Thyroid gland (tissue), 4 donors: ENCODE measurements at regions not wholly inside any gene's neighbourhood (a gene's known extent, or its start where the extent isn't known, plus 50 kb on each side); places are given as distances from the start of the nearest gene placed in this dataset.

Experiments
- DNase-seq, 2 donors: peaks; one replicate each; pipeline ENCODE4 v3.0.0-alpha.2; 2019
- H3K27ac ChIP-seq, 3 donors: fragments of 200-600 bp; sonication (generic); 1 replicate in 2 of 3; 2 replicates in 1 of 3; pipeline ENCODE4 v1.5.1; 2016 to 2019; ENCODE audit warnings: mild to moderate bottlenecking in 1 of 3, moderate library complexity in 1 of 3
- H3K27me3 ChIP-seq: fragments of 200-600 bp; sonication (generic); one replicate; pipeline ENCODE4 v1.5.1; 2019
- H3K36me3 ChIP-seq, 2 donors: fragments of 200-600 bp; sonication (generic); one replicate each; pipeline ENCODE4 v1.5.1; 2016 to 2019
- H3K4me1 ChIP-seq, 2 donors: fragments of 200-600 bp; sonication (generic); one replicate each; pipeline ENCODE4 v1.5.1; 2017 to 2019
- H3K4me3 ChIP-seq, 3 donors: fragments of 200-600 bp; sonication (generic); replicated peaks in 1 of 3; 1 replicate in 2 of 3; 2 replicates in 1 of 3; pipeline ENCODE4 v1.5.1; 2016; ENCODE audit warnings: mild to moderate bottlenecking in 1 of 3
- H3K9me3 ChIP-seq: fragments of 200-600 bp; sonication (generic); one replicate; pipeline ENCODE4 v1.5.1; 2017
- POLR2A ChIP-seq, 2 donors: fragments of 450-650 bp; IDR thresholded peaks; one replicate each; pipeline ENCODE4 v1.6.1; 2017; ENCODE audit warnings: antibody characterized with exemption in 2 of 2, mild to moderate bottlenecking in 2 of 2, moderate library complexity in 1 of 2
- WGBS, 2 donors: methylation state at CpG; one replicate each; pipeline ENCODE4 v1.1.5; 2017; 5-methylcytosine and 5-hydroxymethylcytosine counted together
- intact Hi-C: fragments of 100-400 bp; cut with DNase I; formaldehyde crosslinking; loops from one replicate; pipeline ENCODE4 v1.15.1; 2023
- TF ChIP-seq, protein P1 (sequence below), 6 experiments: fragments of 200-600 bp in 3 of 6; fragments of 450-650 bp in 3 of 6; sonication (generic) in 3 of 6; IDR thresholded peaks; one replicate each; pipeline ENCODE4 v1.5.1; 2016 to 2019; ENCODE audit warnings: antibody characterized with exemption in 6 of 6, mild to moderate bottlenecking in 2 of 6, inconsistent platforms in 1 of 6, moderate library complexity in 1 of 6

DNA sequence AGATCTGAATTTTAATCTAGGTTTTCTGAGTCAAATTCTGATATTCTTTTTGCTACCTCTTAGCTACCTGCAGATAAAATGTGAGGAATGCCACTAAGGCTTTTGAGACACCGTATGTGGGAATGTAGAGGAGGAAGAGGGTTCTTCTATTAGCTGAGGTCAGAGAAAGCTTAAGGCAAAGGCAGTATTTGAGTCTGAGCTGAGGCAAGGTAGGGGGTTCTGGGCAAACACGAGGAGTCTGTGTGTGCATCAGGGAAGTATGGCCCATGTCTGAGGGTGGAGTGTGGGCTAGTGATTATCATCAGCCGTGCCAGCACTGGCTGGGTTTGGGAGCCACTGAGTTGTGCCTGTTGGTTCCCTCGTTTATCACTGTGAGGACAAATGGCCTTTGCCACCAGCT lies 181.1 kb downstream of the SOX2 start:
- no peak for TF ChIP-seq POLR2A (IDR thresholded peaks at IDR 0.05)
- TF ChIP-seq, protein P1, sequence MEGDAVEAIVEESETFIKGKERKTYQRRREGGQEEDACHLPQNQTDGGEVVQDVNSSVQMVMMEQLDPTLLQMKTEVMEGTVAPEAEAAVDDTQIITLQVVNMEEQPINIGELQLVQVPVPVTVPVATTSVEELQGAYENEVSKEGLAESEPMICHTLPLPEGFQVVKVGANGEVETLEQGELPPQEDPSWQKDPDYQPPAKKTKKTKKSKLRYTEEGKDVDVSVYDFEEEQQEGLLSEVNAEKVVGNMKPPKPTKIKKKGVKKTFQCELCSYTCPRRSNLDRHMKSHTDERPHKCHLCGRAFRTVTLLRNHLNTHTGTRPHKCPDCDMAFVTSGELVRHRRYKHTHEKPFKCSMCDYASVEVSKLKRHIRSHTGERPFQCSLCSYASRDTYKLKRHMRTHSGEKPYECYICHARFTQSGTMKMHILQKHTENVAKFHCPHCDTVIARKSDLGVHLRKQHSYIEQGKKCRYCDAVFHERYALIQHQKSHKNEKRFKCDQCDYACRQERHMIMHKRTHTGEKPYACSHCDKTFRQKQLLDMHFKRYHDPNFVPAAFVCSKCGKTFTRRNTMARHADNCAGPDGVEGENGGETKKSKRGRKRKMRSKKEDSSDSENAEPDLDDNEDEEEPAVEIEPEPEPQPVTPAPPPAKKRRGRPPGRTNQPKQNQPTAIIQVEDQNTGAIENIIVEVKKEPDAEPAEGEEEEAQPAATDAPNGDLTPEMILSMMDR (IDR thresholded peaks at IDR 0.05) = no peak
- Histone ChIP-seq H3K27ac (no peak overlapping the region), H3K4me3 (no peak overlapping the region), H3K36me3 (no peaks in the 10 kb centered on the region), H3K27me3 (no peaks in the 10 kb centered on the region), H3K4me1 (no peaks in the 10 kb centered on the region), H3K9me3 (no peaks in the 10 kb centered on the region)
- 67 to 70% methylated on average over 4 of the region's 4 CpGs for WGBS, 2 donors
- intact Hi-C loops = no loop called here
- no peak for DNase-seq

DNA sequence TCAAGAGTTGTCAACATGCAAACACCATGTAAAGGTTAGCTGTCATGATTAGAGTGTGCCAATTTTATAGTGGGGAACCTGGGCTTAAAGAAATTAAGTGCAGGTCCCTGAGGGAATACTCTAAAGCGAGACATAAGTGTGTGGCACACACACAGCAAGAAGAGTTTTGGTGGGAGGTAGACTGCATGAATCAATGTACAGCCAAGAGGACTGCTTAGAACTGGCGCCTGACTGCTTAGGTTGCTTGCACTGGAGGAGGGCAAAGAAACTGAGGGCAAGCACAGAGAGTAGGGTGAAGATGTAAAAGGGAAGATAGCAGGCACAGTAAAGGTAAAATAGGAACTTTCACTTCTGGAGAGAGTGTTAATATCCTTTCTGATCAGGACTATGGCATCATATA lies 184.9 kb downstream of the SOX2 start:
- Histone ChIP-seq H3K36me3 (no peaks in the 10 kb centered on the region), H3K27ac (no peak overlapping the region), H3K4me1 (no peaks in the 10 kb centered on the region), H3K27me3 (no peaks in the 10 kb centered on the region), H3K4me3 (no peak overlapping the region), H3K9me3 (no peaks in the 10 kb centered on the region)
- 79 to 85% methylated on average over 2 of the region's 2 CpGs for WGBS, 2 donors
- TF ChIP-seq, protein P1 (IDR thresholded peaks at IDR 0.05) = no peak
- no peak for TF ChIP-seq POLR2A (IDR thresholded peaks at IDR 0.05)
- intact Hi-C loops = no loop called here
- no peak for DNase-seq

DNA sequence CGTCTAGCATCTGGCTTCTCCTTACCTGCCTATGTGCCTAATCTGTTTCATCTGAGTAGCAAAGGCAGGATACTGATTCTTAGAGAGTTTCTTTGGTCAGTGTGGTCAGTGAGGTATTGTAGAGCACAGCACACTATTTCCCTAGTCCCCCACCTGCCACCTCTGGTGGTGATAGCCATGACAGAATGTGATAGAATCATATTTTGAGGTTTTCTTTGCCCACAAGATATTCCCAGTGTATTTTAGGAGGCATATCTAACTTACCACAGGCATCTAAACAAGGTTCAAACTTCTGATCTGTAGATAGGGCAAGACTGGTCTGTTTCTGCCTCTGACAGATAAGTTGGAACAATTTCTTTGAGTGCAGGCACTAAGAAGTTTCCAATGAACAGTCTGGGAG lies 188.0 kb downstream of the SOX2 start:
- 71 to 89% methylated on average over 1 of the region's 1 CpG for WGBS, 2 donors
- no peaks in the 10 kb centered on the region for H3K36me3 ChIP-seq
- no peaks in the 10 kb centered on the region for H3K27me3 ChIP-seq
- TF ChIP-seq POLR2A (IDR thresholded peaks at IDR 0.05) = no peak
- TF ChIP-seq, protein P1 (IDR thresholded peaks at IDR 0.05) = no peak
- H3K4me3 ChIP-seq = no peak overlapping the region
- H3K4me1 ChIP-seq = no peaks in the 10 kb centered on the region
- no peak for DNase-seq
- H3K27ac ChIP-seq = no peak overlapping the region
- intact Hi-C loops = no loop called here
- H3K9me3 ChIP-seq = no peaks in the 10 kb centered on the region

DNA sequence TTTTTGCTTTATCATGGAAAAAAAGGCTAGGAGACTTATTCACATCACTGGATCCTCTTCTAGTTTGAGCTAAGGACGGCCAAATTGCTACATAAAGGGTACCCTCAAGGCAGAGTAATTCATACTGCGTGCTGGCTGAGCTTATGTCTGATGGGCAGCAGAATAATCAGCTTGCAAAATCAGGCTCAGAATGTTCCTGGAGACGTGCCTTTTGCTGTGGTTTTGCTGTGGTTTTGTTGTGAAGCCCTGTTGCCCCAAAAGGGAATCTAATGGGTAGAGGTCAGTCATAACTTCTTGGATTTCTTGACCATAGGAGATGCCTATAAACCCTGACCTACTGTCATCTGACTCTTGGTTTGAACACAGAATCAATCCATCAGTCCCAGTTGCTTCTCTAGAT lies 189.9 kb downstream of the SOX2 start:
- DNase-seq = no peak
- Histone ChIP-seq H3K27me3 (no peaks in the 10 kb centered on the region), H3K4me3 (no peak overlapping the region), H3K27ac (no peak overlapping the region), H3K4me1 (no peaks in the 10 kb centered on the region), H3K36me3 (no peaks in the 10 kb centered on the region), H3K9me3 (no peaks in the 10 kb centered on the region)
- intact Hi-C loops = no loop called here
- TF ChIP-seq, protein P1 (IDR thresholded peaks at IDR 0.05) = no peak
- TF ChIP-seq POLR2A (IDR thresholded peaks at IDR 0.05) = no peak
- 76 to 87% methylated on average over 3 of the region's 3 CpGs for WGBS, 2 donors

DNA sequence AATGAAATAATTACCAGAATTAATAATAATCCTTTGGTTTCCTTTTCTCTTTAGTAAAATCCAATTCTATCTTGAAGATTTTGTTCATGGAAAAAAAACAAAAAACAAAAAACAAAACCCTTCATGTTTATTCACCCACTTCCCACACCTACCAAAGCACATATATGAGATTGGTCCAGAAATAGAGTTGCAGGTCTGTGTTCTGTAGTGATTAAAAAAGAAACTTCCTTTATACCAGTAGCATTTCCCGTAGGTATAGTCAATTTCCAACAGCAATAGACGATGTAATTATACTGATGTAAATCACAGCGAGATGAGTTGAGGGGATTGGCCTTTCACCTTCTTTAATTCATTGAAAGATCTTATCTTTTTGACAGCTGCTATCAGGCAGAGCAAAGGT lies 194.6 kb downstream of the SOX2 start:
- Histone ChIP-seq H3K4me1 (no peaks in the 10 kb centered on the region), H3K9me3 (no peaks in the 10 kb centered on the region), H3K4me3 (no peak overlapping the region), H3K27ac (no peak overlapping the region), H3K27me3 (no peaks in the 10 kb centered on the region), H3K36me3 (no peaks in the 10 kb centered on the region)
- DNase-seq = no peak
- TF ChIP-seq, protein P1 (IDR thresholded peaks at IDR 0.05) = no peak
- TF ChIP-seq POLR2A (IDR thresholded peaks at IDR 0.05) = no peak
- WGBS, 2 donors = 63 to 74% methylated on average over 3 of the region's 3 CpGs
- intact Hi-C loops = no loop called here
